Neural cell (in vitro differentiated cells): ENCODE measurements at regions not wholly inside any gene's neighbourhood (a gene's known extent, or its start where the extent isn't known, plus 50 kb on each side); places are given as distances from the start of the nearest gene placed in this dataset.

ENCODE experiments used
- CTCF ChIP-seq: fragments of 450-650 bp; IDR thresholded peaks from 2 replicates; pipeline ENCODE4 v1.5.1; 2014; ENCODE audit warnings: antibody characterized with exemption, mild to moderate bottlenecking, moderate library complexity; ENCODE audit not compliant: poor library complexity, severe bottlenecking
- EP300 ChIP-seq: fragments of 450-650 bp; conservative IDR thresholded peaks from 2 replicates; pipeline ENCODE4 v1.6.1; 2014; ENCODE audit warnings: antibody characterized with exemption, mild to moderate bottlenecking, moderate library complexity; ENCODE audit not compliant: poor library complexity, severe bottlenecking
- POLR2AphosphoS5 ChIP-seq: IDR thresholded peaks from 2 replicates; pipeline ENCODE4 v1.6.1; 2012
- RAD21 ChIP-seq: fragments of 450-650 bp; conservative IDR thresholded peaks from 2 replicates; pipeline ENCODE4 v1.6.1; 2014; ENCODE audit warnings: antibody characterized with exemption, mild to moderate bottlenecking, moderate library complexity
- REST ChIP-seq: IDR thresholded peaks from 2 replicates; pipeline ENCODE4 v1.6.1; 2012; ENCODE audit warnings: borderline replicate concordance
- SMC3 ChIP-seq: fragments of 450-650 bp; conservative IDR thresholded peaks from 2 replicates; pipeline ENCODE4 v1.6.1; 2014; ENCODE audit warnings: antibody characterized with exemption, mild to moderate bottlenecking, moderate library complexity; ENCODE audit not compliant: poor library complexity
- TAF1 ChIP-seq: IDR thresholded peaks from 2 replicates; pipeline ENCODE4 v1.6.1; 2012; ENCODE audit warnings: low read depth

- TF ChIP-seq CTCF = no peak
- no peak for TF ChIP-seq POLR2AphosphoS5
- TF ChIP-seq TAF1 = no peak
- no peak for TF ChIP-seq RAD21
- TF ChIP-seq EP300 = no peak
- no peak for TF ChIP-seq SMC3
- TF ChIP-seq REST = no peak
These were observed 160.1 kb upstream of the PLAAT1 start for GRCh38 chr3:193080821-193081365.
